ENCODE measurements at regions not wholly inside any gene's neighbourhood (a gene's known extent, or its start where the extent isn't known, plus 50 kb on each side); places are given as distances from the start of the nearest gene placed in this dataset.
A peak's percentile ranks its signal among the peaks of the same experiment; 100 is the strongest.

GRCh38 chr1:112219267-112219666, 176.7 kb upstream of the CTTNBP2NL start:
- no peak for DNase-seq (ENCODE audit: low read depth in 2 of 2)

GRCh38 chr1:112230232-112230631, 165.8 kb upstream of the CTTNBP2NL start:
- no peak for DNase-seq (ENCODE audit: low read depth in 2 of 2)

- no peak for DNase-seq (ENCODE audit: low read depth in 2 of 2)
These were observed 164.7 kb upstream of the CTTNBP2NL start for GRCh38 chr1:112231331-112231730.

GRCh38 chr1:112232848-112233247, 163.2 kb upstream of the CTTNBP2NL start:
- no peak for DNase-seq (ENCODE audit: low read depth in 2 of 2)

- DNase-seq (ENCODE audit: low read depth in 2 of 2), result no peak
These were observed 161.3 kb upstream of the CTTNBP2NL start for GRCh38 chr1:112234710-112235109.

- DNase-seq (ENCODE audit: low read depth in 2 of 2), result no peak
These were observed 157.9 kb upstream of the CTTNBP2NL start for GRCh38 chr1:112237983-112238545.

- no peak for DNase-seq (ENCODE audit: low read depth in 2 of 2)
These were observed 156.2 kb upstream of the CTTNBP2NL start for GRCh38 chr1:112239683-112240330.

GRCh38 chr1:112242470-112242869, 153.5 kb upstream of the CTTNBP2NL start:
- DNase-seq (ENCODE audit: low read depth in 2 of 2), result no peak

- DNase-seq (ENCODE audit: low read depth in 2 of 2), result no peak
These were observed 151.9 kb upstream of the CTTNBP2NL start for GRCh38 chr1:112244131-112244530.

GRCh38 chr1:112245114-112245513, 150.9 kb upstream of the CTTNBP2NL start:
- DNase-seq (ENCODE audit: low read depth in 2 of 2), result no peak

- DNase-seq (ENCODE audit: low read depth in 2 of 2), result no peak
These were observed 148.9 kb upstream of the CTTNBP2NL start for GRCh38 chr1:112247036-112247597.

- DNase-seq (ENCODE audit: low read depth in 2 of 2), result no peak
These were observed 148.1 kb upstream of the CTTNBP2NL start for GRCh38 chr1:112247961-112248360.

- no peak for DNase-seq (ENCODE audit: low read depth in 2 of 2)
These were observed 145.1 kb upstream of the CTTNBP2NL start for GRCh38 chr1:112250892-112251291.

GRCh38 chr1:112251766-112252506, 144.1 kb upstream of the CTTNBP2NL start:
- peak in 1 of 2 donors; percentile 42 for DNase-seq (ENCODE audit: low read depth in 2 of 2)

GRCh38 chr1:112253366-112253765, 142.6 kb upstream of the CTTNBP2NL start:
- DNase-seq (ENCODE audit: low read depth in 2 of 2), result no peak

- DNase-seq (ENCODE audit: low read depth in 2 of 2), result no peak
These were observed 140.9 kb upstream of the CTTNBP2NL start for GRCh38 chr1:112255080-112255479.

GRCh38 chr1:112256411-112256810, 139.6 kb upstream of the CTTNBP2NL start:
- DNase-seq (ENCODE audit: low read depth in 2 of 2), result no peak

- no peak for DNase-seq (ENCODE audit: low read depth in 2 of 2)
These were observed 138.8 kb upstream of the CTTNBP2NL start for GRCh38 chr1:112257043-112257835.

- DNase-seq (ENCODE audit: low read depth in 2 of 2), result no peak
These were observed 135.3 kb upstream of the CTTNBP2NL start for GRCh38 chr1:112260699-112261098.

GRCh38 chr1:112262316-112262715, 133.7 kb upstream of the CTTNBP2NL start:
- no peak for DNase-seq (ENCODE audit: low read depth in 2 of 2)

GRCh38 chr1:112263042-112263441, 133.0 kb upstream of the CTTNBP2NL start:
- DNase-seq (ENCODE audit: low read depth in 2 of 2), result no peak

- no peak for DNase-seq (ENCODE audit: low read depth in 2 of 2)
These were observed 132.6 kb upstream of the CTTNBP2NL start for GRCh38 chr1:112263453-112263852.

All from lung microvascular endothelial cell (primary cell).